ENCODE measurements at regions not wholly inside any gene's neighbourhood (a gene's known extent, or its start where the extent isn't known, plus 50 kb on each side); places are given as distances from the start of the nearest gene placed in this dataset.

DNA sequence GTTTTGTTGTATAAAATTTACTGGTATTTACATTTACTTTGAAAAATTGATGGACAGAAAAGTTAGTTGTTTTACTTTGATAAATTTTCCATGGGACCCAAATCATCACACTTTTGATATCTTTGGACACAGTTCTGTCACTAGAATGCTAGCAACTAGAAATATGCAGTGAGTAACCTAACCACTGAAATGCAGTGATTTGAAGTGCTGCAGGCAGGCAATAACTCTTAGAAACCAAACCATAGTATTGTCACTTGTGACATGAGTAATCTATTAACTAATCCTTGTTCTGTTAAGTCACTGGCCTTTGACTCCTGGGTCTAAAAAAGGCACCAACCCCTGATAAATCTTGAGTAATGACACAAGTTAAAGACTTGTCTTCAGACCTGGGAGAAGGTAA lies 620.0 kb upstream of the ATXN8OS start:
- CTCF ChIA-PET = no interaction called here
- POLR2A ChIA-PET = no interaction called here
- no peak overlapping the region for H3K27ac Mint-ChIP-seq
- H3K27me3 Mint-ChIP-seq = no peaks in the 10 kb centered on the region
- intact Hi-C loops (cut with micrococcal nuclease) = no loop called here
- H3K4me1 Mint-ChIP-seq = no peaks in the 10 kb centered on the region
- H3K9me3 Mint-ChIP-seq = peaks cover 6% of the 10 kb centered on the region
- ATAC-seq (ENCODE audit: low read depth) (no peak), DNase-seq (no peak)
- H3K4me3 Mint-ChIP-seq = no peak overlapping the region
- TF ChIP-seq, protein P1, sequence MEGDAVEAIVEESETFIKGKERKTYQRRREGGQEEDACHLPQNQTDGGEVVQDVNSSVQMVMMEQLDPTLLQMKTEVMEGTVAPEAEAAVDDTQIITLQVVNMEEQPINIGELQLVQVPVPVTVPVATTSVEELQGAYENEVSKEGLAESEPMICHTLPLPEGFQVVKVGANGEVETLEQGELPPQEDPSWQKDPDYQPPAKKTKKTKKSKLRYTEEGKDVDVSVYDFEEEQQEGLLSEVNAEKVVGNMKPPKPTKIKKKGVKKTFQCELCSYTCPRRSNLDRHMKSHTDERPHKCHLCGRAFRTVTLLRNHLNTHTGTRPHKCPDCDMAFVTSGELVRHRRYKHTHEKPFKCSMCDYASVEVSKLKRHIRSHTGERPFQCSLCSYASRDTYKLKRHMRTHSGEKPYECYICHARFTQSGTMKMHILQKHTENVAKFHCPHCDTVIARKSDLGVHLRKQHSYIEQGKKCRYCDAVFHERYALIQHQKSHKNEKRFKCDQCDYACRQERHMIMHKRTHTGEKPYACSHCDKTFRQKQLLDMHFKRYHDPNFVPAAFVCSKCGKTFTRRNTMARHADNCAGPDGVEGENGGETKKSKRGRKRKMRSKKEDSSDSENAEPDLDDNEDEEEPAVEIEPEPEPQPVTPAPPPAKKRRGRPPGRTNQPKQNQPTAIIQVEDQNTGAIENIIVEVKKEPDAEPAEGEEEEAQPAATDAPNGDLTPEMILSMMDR (IDR thresholded peaks at IDR 0.05) = no peak
- H3K36me3 Mint-ChIP-seq (ENCODE audit: low read depth) = no peaks in the 10 kb centered on the region

DNA sequence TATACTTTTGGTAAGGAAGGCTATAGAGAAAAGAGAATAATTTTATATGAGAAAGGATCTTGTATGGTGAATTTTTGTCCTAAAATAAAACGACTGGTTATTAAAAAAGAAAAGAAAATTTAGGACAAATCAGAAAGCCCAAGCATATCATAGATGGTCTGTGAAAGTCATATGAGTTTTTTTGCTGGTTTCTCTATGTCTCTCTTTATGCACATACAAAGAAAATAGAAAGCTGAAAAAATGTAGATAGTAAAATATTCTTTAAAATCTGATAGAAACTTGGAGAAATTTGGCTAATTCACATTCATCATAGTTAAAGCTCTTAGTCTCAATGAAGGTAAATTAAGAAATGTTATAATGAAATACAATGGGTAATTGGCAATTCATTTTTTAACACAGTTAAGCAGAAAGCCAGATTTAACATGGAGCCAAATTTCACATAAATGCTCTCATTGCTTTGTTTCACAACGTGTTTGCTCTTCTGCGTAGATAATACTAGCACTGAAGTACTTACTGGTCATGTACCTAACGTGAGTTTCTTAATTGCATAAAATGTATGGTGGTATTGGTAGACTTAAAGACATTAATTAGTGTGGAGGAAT lies 621.5 kb upstream of the ATXN8OS start:
- H3K4me3 Mint-ChIP-seq = no peak overlapping the region
- no peaks in the 10 kb centered on the region for H3K27me3 Mint-ChIP-seq
- no peaks in the 10 kb centered on the region for H3K36me3 Mint-ChIP-seq (ENCODE audit: low read depth)
- TF ChIP-seq, protein P1 (IDR thresholded peaks at IDR 0.05) = no peak
- intact Hi-C loops (cut with micrococcal nuclease) = no loop called here
- ChIA-PET CTCF (no interaction called here), POLR2A (no interaction called here)
- no peak overlapping the region for H3K27ac Mint-ChIP-seq
- H3K4me1 Mint-ChIP-seq = no peaks in the 10 kb centered on the region
- no peak for DNase-seq
- ATAC-seq (ENCODE audit: low read depth) = no peak
- peaks cover 11% of the 10 kb centered on the region for H3K9me3 Mint-ChIP-seq

DNA sequence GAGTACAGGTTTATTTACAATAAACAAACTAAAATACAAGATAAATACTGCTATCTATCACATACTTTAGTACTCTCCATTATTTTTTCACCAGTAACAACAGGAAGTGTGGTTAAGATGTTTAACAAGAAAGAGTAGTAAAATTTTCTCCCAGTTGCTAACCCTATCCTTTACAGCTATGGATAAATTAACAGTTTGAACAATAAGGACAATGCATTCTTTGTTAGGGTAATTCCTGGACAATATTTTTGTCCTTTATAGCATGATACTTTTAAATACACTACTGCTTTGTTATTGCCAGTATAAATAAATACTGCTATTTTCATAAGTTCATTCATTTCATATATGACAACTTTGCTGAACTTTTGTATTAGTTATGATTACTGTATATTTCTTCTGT lies 630.2 kb upstream of the ATXN8OS start:
- CTCF ChIA-PET = no interaction called here
- ATAC-seq (ENCODE audit: low read depth) (no peak), DNase-seq (no peak)
- TF ChIP-seq, protein P1 (IDR thresholded peaks at IDR 0.05) = no peak
- H3K9me3 Mint-ChIP-seq = peaks cover 11% of the 10 kb centered on the region
- no peak overlapping the region for H3K4me3 Mint-ChIP-seq
- H3K27me3 Mint-ChIP-seq = no peaks in the 10 kb centered on the region
- H3K36me3 Mint-ChIP-seq (ENCODE audit: low read depth) = no peaks in the 10 kb centered on the region
- intact Hi-C loops (cut with micrococcal nuclease) = no loop called here
- POLR2A ChIA-PET = no interaction called here
- H3K4me1 Mint-ChIP-seq = no peaks in the 10 kb centered on the region
- no peak overlapping the region for H3K27ac Mint-ChIP-seq

DNA sequence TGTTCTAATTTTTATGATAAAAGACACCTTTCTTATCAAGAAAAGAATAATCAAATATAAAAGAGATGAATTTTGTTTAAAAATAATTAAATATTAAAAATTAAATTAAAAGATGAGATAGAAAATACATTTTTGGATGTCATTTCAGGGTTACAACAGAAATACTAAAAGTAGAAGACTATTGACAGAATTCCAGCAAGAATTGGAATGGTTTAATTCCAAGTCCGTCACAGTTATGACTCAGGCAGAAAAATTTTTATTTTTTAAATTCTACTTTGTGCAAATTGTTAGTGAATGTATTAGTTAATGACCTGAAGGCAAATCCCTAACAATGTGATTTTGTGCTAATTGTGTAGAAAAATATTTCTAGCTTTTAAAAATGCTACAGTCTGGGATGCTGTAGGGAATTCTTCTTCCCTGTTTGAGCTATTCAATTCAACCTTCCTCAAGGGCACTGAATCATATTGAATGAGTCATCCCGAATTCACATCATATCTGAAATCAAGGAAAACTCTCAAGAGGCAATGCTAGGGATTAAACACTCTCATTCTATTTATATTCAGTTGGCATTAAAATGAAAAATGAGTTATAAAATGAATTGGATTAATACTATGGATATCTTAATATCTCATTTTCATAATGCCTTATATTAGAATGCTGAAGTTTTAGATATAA lies 633.5 kb upstream of the ATXN8OS start:
- H3K4me1 Mint-ChIP-seq = no peaks in the 10 kb centered on the region
- TF ChIP-seq, protein P1 (IDR thresholded peaks at IDR 0.05) = no peak
- ChIA-PET POLR2A (no interaction called here), CTCF (no interaction called here)
- DNase-seq (no peak), ATAC-seq (ENCODE audit: low read depth) (no peak)
- intact Hi-C loops (cut with micrococcal nuclease) = no loop called here
- H3K27me3 Mint-ChIP-seq = no peaks in the 10 kb centered on the region
- peaks cover 7% of the 10 kb centered on the region for H3K9me3 Mint-ChIP-seq
- no peak overlapping the region for H3K4me3 Mint-ChIP-seq
- H3K27ac Mint-ChIP-seq = no peak overlapping the region
- no peaks in the 10 kb centered on the region for H3K36me3 Mint-ChIP-seq (ENCODE audit: low read depth)

DNA sequence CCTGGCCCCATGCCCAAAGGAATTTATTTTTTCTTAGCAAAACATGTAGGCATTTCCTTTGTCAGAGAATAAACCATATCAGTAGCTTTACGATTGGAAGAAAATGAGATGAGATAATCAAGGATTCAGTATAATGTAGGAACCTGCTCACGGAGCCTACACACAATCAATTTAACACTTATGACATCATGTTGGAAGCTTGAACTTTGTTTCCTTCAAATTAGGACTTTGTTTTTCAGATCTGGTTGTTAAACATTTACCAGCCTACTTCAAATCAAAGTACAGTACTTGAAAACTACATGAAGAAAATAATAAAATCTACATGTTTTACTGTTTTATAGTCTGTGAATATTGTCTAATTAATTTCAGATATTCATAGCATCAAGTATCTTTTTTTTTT lies 639.0 kb upstream of the ATXN8OS start:
- DNase-seq = no peak
- intact Hi-C loops (cut with micrococcal nuclease) = no loop called here
- ChIA-PET CTCF (no interaction called here), POLR2A (no interaction called here)
- Mint-ChIP-seq H3K4me1 (no peaks in the 10 kb centered on the region), H3K4me3 (no peak overlapping the region), H3K27me3 (no peaks in the 10 kb centered on the region), H3K27ac (no peak overlapping the region), H3K9me3 (peaks cover 2% of the 10 kb centered on the region), H3K36me3 (ENCODE audit: low read depth) (no peaks in the 10 kb centered on the region)
- TF ChIP-seq, protein P1 (IDR thresholded peaks at IDR 0.05) = no peak
- ATAC-seq (ENCODE audit: low read depth) = no peak

All from activated B cell treated with CpG ODN at 0.5 μM for 24 hours (primary cell).